WTC11 (cell line): ENCODE measurements at regions not wholly inside any gene's neighbourhood (a gene's known extent, or its start where the extent isn't known, plus 50 kb on each side); places are given as distances from the start of the nearest gene placed in this dataset.
"Not testable (repeated sequence)": the region's sequence is repeated elsewhere in the genome, so short reads cannot be mapped to it uniquely, and the experiment has no call there.

ENCODE experiments used
- ATAC-seq: fragments of 200-7000 bp; cut with Tn5 transposase; 2 replicates; pipeline ENCODE4 v1.10.0; 2021; ENCODE audit warnings: mild to moderate bottlenecking, moderate library complexity
- CTCF ChIA-PET: fragments of 300-600 bp; sonication (Branson Sonifier 250); formaldehyde crosslinking; loops from one replicate; lab custom pipeline; 2021; ENCODE audit warnings: antibody characterized with exemption; lab: Charles Lee
- POLR2A ChIA-PET: fragments of 350-600 bp; sonication (Branson Sonifier 250); formaldehyde crosslinking; loops from one replicate; lab custom pipeline; 2021; ENCODE audit warnings: antibody characterized with exemption; lab: Charles Lee
- DNase-seq: peaks from one replicate; pipeline ENCODE4 v3.0.0; 2021; ENCODE audit warnings: low spot score
- H3K27ac Mint-ChIP-seq: 2 replicates; pipeline ENCODE4 v1.8.0; 2021; ENCODE audit warnings: mixed read lengths
- H3K27me3 Mint-ChIP-seq: 2 replicates; pipeline ENCODE4 v1.8.0; 2021; ENCODE audit warnings: low read depth, mild to moderate bottlenecking, moderate library complexity, mixed read lengths
- H3K36me3 Mint-ChIP-seq: 2 replicates; pipeline ENCODE4 v1.8.0; 2021; ENCODE audit warnings: mixed read lengths
- H3K4me1 Mint-ChIP-seq: 2 replicates; pipeline ENCODE4 v1.8.0; 2022; ENCODE audit warnings: mixed read lengths
- H3K4me3 Mint-ChIP-seq: 2 replicates; pipeline ENCODE4 v1.8.0; 2021; ENCODE audit warnings: mild to moderate bottlenecking, moderate library complexity, mixed read lengths
- H3K9me3 Mint-ChIP-seq: 2 replicates; pipeline ENCODE4 v1.8.0; 2021; ENCODE audit warnings: mixed read lengths
- ERG ChIP-seq: fragments of 250-450 bp; sonication (Bioruptor Pico); IDR thresholded peaks from 2 replicates; pipeline ENCODE4 v1.8.0; 2021; ENCODE audit warnings: mild to moderate bottlenecking
- FOXJ3 ChIP-seq: sonication (generic); formaldehyde crosslinking; IDR thresholded peaks from 2 replicates; pipeline ENCODE4 v1.9.0; 2021; ENCODE audit warnings: missing genetic modification reagents, mild to moderate bottlenecking, borderline replicate concordance
- FOXP4 ChIP-seq: sonication (generic); formaldehyde crosslinking; IDR thresholded peaks from 2 replicates; pipeline ENCODE4 v1.8.0; 2022; ENCODE audit warnings: mild to moderate bottlenecking, missing genetic modification reagents
- GRHL2 ChIP-seq: fragments of 250-450 bp; sonication (Bioruptor Pico); IDR thresholded peaks from 2 replicates; pipeline ENCODE4 v1.8.0; 2022; ENCODE audit warnings: mild to moderate bottlenecking, moderate library complexity; ENCODE audit not compliant: insufficient replicate concordance, severe bottlenecking
- GTF2I ChIP-seq: fragments of 250-450 bp; sonication (Bioruptor Pico); conservative IDR thresholded peaks from 2 replicates; pipeline ENCODE4 v1.4.0; 2021; ENCODE audit warnings: mild to moderate bottlenecking
- HMGXB4 ChIP-seq: sonication (generic); formaldehyde crosslinking; IDR thresholded peaks from 2 replicates; pipeline ENCODE4 v1.8.1; 2023; ENCODE audit warnings: mild to moderate bottlenecking, moderate library complexity, missing genetic modification reagents
- NFE2L1 ChIP-seq: sonication (generic); formaldehyde crosslinking; IDR thresholded peaks from 2 replicates; pipeline ENCODE4 v1.8.1; 2023; ENCODE audit warnings: missing genetic modification reagents
- NR2C2 ChIP-seq: sonication (generic); formaldehyde crosslinking; IDR thresholded peaks from 2 replicates; pipeline ENCODE4 v1.8.0; 2022; ENCODE audit warnings: mild to moderate bottlenecking, missing genetic modification reagents
- NR3C1 ChIP-seq: sonication (generic); formaldehyde crosslinking; conservative IDR thresholded peaks from 2 replicates; pipeline ENCODE4 v1.8.1; 2023; ENCODE audit warnings: low read depth, mild to moderate bottlenecking, missing genetic modification reagents
- PRRX2 ChIP-seq: fragments of 250-450 bp; sonication (Bioruptor Pico); IDR thresholded peaks from 2 replicates; pipeline ENCODE4 v1.8.0; 2021; ENCODE audit warnings: mild to moderate bottlenecking
- RORB ChIP-seq: fragments of 250-450 bp; sonication (Bioruptor Pico); IDR thresholded peaks from 2 replicates; pipeline ENCODE4 v1.9.0; 2021; ENCODE audit warnings: mild to moderate bottlenecking
- TEAD1 ChIP-seq: sonication (generic); formaldehyde crosslinking; IDR thresholded peaks from 2 replicates; pipeline ENCODE4 v1.8.0; 2022; ENCODE audit warnings: mild to moderate bottlenecking, missing genetic modification reagents
- ZBTB21 ChIP-seq: sonication (generic); formaldehyde crosslinking; IDR thresholded peaks from 2 replicates; pipeline ENCODE4 v1.8.1; 2023; ENCODE audit warnings: mild to moderate bottlenecking, missing genetic modification reagents, borderline replicate concordance
- ZNF532 ChIP-seq: fragments of 250-450 bp; sonication (Bioruptor Pico); IDR thresholded peaks from 2 replicates; pipeline ENCODE4 v1.9.0; 2021; ENCODE audit warnings: mild to moderate bottlenecking, borderline replicate concordance

- peaks cover 64% of the 10 kb centered on the region for H3K9me3 Mint-ChIP-seq
These were observed 768.2 kb upstream of the ALG10B start for GRCh38 chr12:37548266-37548805.

GRCh38 chr12:37556957-37557356 lies 759.6 kb upstream of the ALG10B start:
- peaks cover 53% of the 10 kb centered on the region for H3K36me3 Mint-ChIP-seq
- DNase-seq, H3K4me3 Mint-ChIP-seq, H3K27ac Mint-ChIP-seq, H3K4me1 Mint-ChIP-seq, POLR2A ChIA-PET, ATAC-seq, CTCF ChIA-PET: not testable (repeated sequence)
- peaks cover 45% of the 10 kb centered on the region for H3K9me3 Mint-ChIP-seq
- H3K27me3 Mint-ChIP-seq: peaks cover 11% of the 10 kb centered on the region

More at GRCh38 chr12:37548266-37548805, 768.2 kb upstream of the ALG10B start:
- Mint-ChIP-seq H3K27ac (no peak overlapping the region), H3K4me1 (no peaks in the 10 kb centered on the region), H3K36me3 (peaks cover 75% of the 10 kb centered on the region), H3K27me3 (peaks cover 14% of the 10 kb centered on the region), H3K4me3 (no peak overlapping the region)
- POLR2A ChIA-PET: no interaction called here
- CTCF ChIA-PET: no interaction called here
- no peak for DNase-seq
- no peak for ATAC-seq
- TF ChIP-seq ZBTB21 (CRISPR knock-in tag) (no peak), PRRX2 (CRISPR knock-in tag) (no peak), NFE2L1 (CRISPR knock-in tag) (no peak), NR3C1 (CRISPR knock-in tag) (no peak), HMGXB4 (CRISPR knock-in tag) (no peak), FOXP4 (CRISPR knock-in tag) (no peak), FOXJ3 (CRISPR knock-in tag) (no peak), RORB (CRISPR knock-in tag) (no peak), ERG (no peak), TEAD1 (CRISPR knock-in tag) (no peak), GTF2I (CRISPR knock-in tag) (no peak), NR2C2 (CRISPR knock-in tag) (no peak), ZNF532 (CRISPR knock-in tag) (no peak), GRHL2 (CRISPR knock-in tag) (no peak)
